ENCODE measurements at regions not wholly inside any gene's neighbourhood (a gene's known extent, or its start where the extent isn't known, plus 50 kb on each side); places are given as distances from the start of the nearest gene placed in this dataset.
"Not testable (repeated sequence)": the region's sequence is repeated elsewhere in the genome, so short reads cannot be mapped to it uniquely, and the experiment has no call there.

DNA sequence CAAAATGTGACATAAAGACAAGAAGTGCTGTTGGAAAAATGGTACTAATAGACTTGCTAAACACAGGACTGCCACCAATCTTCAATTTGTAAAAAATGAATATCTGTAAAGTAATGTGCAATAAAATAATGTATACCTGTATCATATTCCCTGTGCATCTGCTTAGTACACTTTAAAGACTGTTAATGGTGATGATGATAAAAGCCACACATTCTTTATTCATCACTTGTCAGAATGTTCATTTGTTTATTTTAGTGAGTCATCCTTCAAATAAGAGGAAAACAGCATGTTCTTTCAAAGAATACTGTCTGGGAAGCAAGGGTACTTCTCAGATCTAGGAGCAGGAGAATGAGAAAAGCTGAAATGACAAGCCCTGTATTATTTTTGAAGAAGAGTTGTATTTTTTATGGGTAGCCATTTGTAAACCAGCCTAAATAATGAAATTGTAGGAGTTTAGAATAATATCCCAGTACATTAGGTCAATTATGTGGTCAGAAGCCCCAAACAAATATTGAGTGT lies 78.3 kb upstream of the PSMA6 start:
- DNase-seq (ENCODE audit: low read depth), result peak; percentile 49
- TF ChIP-seq, protein P1, sequence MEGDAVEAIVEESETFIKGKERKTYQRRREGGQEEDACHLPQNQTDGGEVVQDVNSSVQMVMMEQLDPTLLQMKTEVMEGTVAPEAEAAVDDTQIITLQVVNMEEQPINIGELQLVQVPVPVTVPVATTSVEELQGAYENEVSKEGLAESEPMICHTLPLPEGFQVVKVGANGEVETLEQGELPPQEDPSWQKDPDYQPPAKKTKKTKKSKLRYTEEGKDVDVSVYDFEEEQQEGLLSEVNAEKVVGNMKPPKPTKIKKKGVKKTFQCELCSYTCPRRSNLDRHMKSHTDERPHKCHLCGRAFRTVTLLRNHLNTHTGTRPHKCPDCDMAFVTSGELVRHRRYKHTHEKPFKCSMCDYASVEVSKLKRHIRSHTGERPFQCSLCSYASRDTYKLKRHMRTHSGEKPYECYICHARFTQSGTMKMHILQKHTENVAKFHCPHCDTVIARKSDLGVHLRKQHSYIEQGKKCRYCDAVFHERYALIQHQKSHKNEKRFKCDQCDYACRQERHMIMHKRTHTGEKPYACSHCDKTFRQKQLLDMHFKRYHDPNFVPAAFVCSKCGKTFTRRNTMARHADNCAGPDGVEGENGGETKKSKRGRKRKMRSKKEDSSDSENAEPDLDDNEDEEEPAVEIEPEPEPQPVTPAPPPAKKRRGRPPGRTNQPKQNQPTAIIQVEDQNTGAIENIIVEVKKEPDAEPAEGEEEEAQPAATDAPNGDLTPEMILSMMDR (IDR thresholded peaks at IDR 0.05; ENCODE audit: low read length, missing control alignments), result no peak
- H3K4me3 ChIP-seq (replicated peaks; ENCODE audit: low read depth, low read length), result no peak overlapping the region

DNA sequence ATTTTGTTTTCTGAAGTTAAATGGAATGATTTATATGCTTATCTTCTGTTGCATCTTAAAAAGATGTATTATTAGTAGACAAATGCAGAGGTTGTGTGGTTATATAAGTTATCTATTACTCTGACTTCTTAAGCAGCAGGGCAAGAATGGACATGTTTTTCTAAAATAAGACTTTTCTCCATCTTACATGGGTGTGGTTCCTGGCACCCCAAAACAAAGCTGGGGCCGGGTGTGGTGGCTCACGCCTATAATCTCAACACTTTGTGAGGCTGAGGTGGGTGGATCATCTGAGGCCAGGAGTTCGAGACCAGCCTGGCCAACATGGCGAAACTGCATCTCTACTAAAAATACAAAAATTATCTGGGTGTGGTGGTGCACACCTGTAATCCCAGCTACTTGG lies 77.8 kb upstream of the PSMA6 start:
- not testable (repeated sequence) for DNase-seq (ENCODE audit: low read depth); H3K4me3 ChIP-seq (replicated peaks; ENCODE audit: low read depth, low read length)

DNA sequence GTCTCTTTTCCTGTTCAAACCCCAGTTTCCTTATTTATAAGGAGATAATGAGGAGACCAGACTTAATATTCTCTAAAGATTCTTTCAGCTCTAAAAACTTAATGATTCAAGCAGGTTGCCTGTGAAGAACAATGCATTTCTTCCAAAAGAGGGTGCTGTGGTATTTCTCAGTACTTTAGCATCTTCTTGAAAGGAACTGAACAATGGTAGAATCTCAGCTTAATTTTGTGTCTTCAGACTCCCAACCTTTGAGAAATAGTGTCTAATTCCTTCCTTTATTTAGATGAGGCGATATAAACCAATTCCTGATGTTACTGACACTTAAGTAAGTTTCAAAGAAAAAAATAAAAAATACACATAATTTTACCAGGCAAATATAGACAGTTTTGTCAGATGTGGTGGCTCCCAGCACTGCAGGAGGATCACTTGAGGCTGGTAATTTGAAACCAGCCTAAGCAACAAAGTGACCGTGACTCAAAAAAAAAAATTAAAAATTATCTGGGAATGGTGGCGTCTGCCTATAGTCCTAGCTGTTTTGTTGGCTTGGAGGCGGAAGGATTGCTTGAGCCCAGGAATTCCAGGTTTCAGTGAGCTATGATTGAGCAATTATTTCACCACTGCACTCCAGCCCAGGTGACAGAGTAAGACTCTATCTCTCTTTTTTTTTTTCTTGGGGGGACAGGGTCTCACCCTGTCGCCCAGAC lies 76.9 kb upstream of the PSMA6 start:
- H3K4me3 ChIP-seq (replicated peaks; ENCODE audit: low read depth, low read length), result no peak overlapping the region
- peak; percentile 84 for DNase-seq (ENCODE audit: low read depth)
- TF ChIP-seq, protein P1 (IDR thresholded peaks at IDR 0.05; ENCODE audit: low read length, missing control alignments), result peak; percentile 66

DNA sequence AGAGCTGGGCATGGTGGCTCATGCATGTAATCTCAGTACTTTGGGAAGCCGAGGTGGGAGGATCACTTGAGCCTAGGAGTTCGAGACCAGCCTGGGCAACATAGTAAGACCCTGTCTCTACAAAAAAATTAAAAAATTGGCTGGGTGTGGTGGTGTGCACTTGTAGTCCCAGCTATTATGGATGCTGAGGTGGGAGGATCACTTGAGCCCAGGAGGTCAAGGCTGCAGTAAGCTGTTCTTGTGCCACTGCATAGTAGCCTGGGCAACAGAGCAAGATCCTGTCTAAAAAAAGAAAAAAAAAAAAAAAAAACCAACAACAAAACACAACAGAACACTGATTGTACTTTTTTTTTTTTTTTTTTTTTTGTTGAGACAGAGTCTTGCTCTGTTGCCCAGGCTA lies 74.0 kb upstream of the PSMA6 start:
- DNase-seq (ENCODE audit: low read depth); H3K4me3 ChIP-seq (replicated peaks; ENCODE audit: low read depth, low read length): not testable (repeated sequence)

DNA sequence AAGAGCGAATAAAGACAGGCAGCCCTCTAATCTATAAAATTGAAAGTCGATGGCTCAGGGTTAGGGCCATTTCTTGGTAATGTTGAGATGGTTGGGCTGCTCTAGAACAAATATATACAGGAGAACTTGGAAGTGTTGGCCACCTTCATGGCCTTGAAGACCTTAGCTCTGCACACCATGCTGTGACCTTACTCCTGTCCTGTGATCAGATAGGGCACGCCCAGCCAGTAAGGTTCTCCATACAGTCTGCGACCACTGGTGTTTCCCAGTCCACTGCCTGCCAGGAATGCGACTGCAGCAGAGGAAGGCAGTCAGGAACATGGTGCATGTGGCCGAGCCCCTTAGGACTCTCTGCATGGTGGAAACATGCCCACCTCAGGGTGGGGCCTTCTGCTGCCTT lies 73.2 kb upstream of the PSMA6 start:
- TF ChIP-seq, protein P1 (IDR thresholded peaks at IDR 0.05; ENCODE audit: low read length, missing control alignments), result no peak
- H3K4me3 ChIP-seq (replicated peaks; ENCODE audit: low read depth, low read length), result no peak overlapping the region
- DNase-seq (ENCODE audit: low read depth), result no peak

DNA sequence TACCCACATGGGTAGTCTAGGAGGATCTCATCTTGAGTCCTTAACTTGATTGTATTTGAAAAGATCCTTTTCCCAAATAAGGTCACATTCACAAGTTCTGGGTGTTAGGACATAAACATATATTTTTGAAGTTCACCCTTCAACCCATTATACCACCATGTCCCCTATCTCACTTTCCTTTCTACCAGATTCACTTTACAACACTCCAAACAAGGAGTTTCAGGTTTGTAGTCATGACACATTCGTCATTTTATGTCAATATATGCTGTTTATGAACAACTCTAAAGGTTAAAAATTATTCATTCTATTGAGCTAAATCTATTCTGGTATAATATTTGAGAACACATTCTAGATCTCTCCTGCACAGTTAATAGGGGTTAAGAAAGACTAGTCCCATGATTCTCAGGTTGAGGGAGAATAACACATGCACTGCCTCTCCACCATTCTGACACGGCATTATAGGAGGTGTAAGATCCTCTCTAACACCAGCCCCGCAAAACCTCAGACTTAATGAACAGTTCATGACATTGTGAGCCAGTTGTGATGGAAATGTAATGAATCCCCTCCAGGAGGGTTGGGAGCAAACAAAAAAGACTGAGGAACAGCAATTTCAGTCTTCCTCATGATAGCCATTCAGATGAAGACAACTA lies 72.0 kb upstream of the PSMA6 start:
- no peak for DNase-seq (ENCODE audit: low read depth)
- no peak overlapping the region for H3K4me3 ChIP-seq (replicated peaks; ENCODE audit: low read depth, low read length)
- TF ChIP-seq, protein P1 (IDR thresholded peaks at IDR 0.05; ENCODE audit: low read length, missing control alignments), result no peak

DNA sequence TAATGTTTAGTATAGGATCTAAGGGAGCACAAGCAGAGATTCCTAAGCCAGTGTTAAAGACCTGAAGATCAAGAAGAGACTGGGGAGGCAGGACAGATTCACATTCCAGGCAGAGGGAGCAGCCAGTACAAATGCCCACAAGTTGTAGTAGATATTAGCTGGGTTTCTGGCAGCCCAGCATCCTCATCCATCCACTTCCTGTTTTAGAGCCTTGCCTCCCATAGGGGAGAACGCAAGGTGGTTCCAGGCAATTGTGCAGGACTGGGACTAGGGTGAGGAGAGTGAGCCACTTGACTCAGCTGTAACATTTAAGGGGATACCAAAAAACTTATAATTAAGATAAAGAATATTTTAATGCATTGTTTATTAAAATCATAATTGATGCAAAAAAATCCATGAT lies 71.3 kb upstream of the PSMA6 start:
- no peak overlapping the region for H3K4me3 ChIP-seq (replicated peaks; ENCODE audit: low read depth, low read length)
- TF ChIP-seq, protein P1 (IDR thresholded peaks at IDR 0.05; ENCODE audit: low read length, missing control alignments), result no peak
- no peak for DNase-seq (ENCODE audit: low read depth)

DNA sequence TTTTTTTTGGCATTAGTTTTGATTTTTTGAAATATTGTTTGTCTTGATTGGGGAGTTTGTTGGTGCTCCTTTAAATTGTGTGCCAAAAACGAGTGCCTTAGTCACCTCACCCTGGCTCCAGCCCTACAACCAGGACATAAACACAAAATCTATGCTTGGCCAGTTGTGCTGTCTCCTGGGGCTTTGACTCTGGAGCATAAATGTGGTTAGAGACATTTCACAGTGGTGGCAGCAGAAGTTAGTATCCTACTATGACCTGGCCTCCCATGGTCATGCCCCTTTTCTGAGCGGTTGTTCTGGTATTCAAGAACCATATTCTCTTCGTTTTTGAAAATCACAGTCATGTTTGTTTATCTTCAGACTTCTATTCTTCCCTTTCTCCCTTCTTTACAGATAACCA lies 70.7 kb upstream of the PSMA6 start:
- TF ChIP-seq, protein P1 (IDR thresholded peaks at IDR 0.05; ENCODE audit: low read length, missing control alignments), result no peak

More for the DNA sequence above, 70.7 kb upstream of the PSMA6 start:
- no peak overlapping the region for H3K4me3 ChIP-seq (replicated peaks; ENCODE audit: low read depth, low read length)
- no peak for DNase-seq (ENCODE audit: low read depth)

Data from fibroblast of pulmonary artery (primary cell).